OCI-LY7 (cell line): ENCODE measurements at regions not wholly inside any gene's neighbourhood (a gene's known extent, or its start where the extent isn't known, plus 50 kb on each side); places are given as distances from the start of the nearest gene placed in this dataset.
"Not testable (repeated sequence)": the region's sequence is repeated elsewhere in the genome, so short reads cannot be mapped to it uniquely, and the experiment has no call there.

Source experiments
- CTCF ChIP-seq: fragments of 200-600 bp; sonication (generic); conservative IDR thresholded peaks from 2 replicates; pipeline ENCODE4 v1.5.1; 2014; ENCODE audit warnings: mild to moderate bottlenecking, antibody characterized with exemption, low read length, moderate library complexity, mixed read lengths
- EZH2phosphoT487 ChIP-seq: fragments of 200-600 bp; sonication (generic); IDR thresholded peaks from 2 replicates; pipeline ENCODE4 v1.6.1; 2018; ENCODE audit warnings: low read depth, borderline replicate concordance, mild to moderate bottlenecking, mixed run types, antibody characterized with exemption, low read length, moderate library complexity, mixed read lengths

DNA sequence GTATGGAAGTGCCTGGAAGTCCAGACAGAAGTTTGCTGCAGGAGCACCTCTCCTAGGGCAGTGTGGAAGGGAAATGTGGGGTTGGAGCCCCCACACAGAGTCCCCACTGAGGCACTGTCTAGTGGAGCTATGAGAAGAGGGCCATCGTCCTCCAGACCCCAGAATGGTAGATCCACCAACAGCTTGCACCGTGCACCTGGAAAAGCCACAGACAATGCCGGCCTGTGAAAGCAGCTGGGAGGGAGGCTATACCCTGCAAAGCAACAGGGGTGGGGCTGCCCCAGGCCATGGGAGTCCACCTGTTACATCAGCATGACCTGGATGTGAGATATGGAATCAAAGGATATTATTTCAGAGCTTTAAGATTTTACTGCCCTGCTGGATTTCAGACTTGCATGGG is 551.4 kb downstream of the PPP4R3C start:
- not testable (repeated sequence) for TF ChIP-seq CTCF, EZH2phosphoT487
